GM21717 (cell line): ENCODE measurements at regions not wholly inside any gene's neighbourhood (a gene's known extent, or its start where the extent isn't known, plus 50 kb on each side); places are given as distances from the start of the nearest gene placed in this dataset.

Source experiments
- ATAC-seq: cut with Tn5 transposase; IDR thresholded peaks from one replicate; pipeline ENCODE4 v1.9.1; 2021; ENCODE audit warnings: mild to moderate bottlenecking, moderate library complexity; ENCODE audit not compliant: unreplicated experiment

GRCh38 chr3:43892526-43892925, 201.8 kb downstream of the ABHD5 start:
- ATAC-seq: no peak

- no peak for ATAC-seq
These were observed 203.0 kb downstream of the ABHD5 start for GRCh38 chr3:43893727-43894126.

- no peak for ATAC-seq
These were observed 203.7 kb downstream of the ABHD5 start for GRCh38 chr3:43894176-43895049.

DNA sequence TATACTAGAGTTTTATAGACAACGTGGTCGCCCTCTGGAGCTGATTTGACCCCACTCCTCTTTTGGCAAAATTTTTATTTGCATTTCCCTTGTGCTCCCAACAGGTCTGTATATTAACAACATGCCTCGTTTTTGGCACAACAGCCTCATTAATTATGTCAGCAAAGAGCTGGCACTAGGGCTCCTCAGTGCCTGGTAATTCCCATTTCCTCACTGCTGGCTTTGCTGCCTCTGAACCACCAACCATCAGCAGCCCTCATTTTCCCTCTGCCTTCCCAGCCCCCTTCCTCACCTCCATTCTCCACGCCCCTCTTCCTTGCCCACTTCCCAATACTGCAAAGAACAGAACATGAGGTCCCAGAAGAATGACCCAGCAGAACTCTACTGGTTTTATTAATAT, 204.8 kb downstream of the ABHD5 start:
- no peak for ATAC-seq

DNA sequence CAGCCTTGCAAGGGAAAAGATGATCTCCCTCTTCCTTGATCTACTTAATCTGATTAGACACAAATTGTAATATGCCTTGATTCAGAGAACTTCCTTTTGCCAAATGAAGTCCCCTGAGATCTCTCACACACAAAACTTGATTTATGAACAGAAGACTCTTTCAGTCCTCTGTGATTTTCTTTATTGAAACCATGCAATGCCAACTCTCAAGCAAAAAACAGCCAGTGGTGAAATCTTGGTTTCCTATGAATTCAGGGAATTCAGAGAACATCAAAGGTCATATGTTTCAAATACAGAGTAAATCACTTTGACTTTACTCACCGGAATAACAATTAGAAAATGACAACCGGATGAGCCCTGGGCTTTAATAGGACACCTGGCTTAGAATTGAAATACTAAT, 211.7 kb downstream of the ABHD5 start:
- no peak for ATAC-seq

DNA sequence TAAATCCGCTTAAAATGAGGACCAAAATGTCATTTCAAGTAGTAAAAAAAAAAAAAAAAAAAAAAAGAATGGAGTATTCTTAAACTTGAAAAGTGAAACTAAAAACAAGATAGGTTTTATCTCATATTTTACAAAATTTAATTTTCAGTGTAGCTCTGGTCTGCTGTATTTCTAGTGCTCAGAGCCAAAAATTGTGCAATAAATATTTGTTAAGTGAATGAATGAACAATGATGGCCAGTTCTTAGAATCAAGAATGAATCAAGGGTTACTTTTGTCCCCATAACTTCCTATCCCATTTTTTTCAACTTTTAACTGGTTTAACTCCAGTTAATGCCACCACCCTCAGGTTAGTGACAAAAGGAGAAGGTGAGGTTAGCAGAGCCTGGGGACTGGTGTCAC, 214.4 kb downstream of the ABHD5 start:
- ATAC-seq: no peak

DNA sequence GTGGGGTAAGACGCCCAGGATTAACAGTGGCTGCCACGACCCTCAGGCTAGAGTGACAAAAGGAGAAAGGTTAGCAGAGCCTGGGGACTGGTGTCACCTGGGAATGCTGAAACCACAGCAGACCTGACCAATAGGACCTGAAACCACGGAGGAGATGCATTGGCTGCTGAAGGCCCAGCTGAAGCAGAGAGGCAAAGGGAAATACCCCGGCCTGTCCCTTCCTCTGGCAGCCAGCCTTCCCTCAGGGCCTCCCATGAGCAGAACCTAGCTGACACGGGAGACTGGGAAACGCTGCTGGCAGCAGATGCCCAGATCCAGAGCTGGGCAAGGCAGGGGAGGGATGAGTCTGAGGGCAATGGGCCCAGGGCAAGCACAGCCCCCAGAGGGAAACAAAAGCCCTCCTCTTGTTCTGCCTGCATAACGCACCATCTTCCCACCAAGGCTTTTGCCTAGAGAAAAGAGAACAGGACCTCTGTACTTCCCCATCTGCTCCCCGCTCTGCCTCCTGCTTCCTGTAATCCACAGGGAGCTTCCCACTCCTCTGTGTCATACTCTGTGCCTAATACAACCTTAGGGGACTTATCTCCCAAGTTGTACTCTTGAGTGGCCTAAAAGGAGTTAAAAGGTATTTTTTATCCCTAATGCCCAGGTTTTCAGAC, 216.2 kb downstream of the ABHD5 start:
- peak; percentile 41 for ATAC-seq

DNA sequence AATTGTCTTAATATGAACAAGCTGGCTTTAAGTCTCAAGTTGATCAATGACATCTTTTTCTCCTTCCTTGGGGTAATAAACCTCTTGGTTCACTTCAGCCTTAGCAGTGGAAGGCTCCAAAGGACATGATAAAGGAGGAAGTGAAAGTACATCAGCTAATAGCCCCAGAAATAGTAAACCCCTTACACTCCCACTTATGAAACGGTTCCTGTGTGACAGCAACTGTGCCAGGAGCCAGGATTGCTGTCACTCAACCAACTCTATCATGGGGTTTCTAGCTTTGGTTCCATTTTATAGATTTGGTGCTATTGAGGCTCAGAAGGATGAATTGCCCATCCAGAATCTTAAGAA, 216.7 kb downstream of the ABHD5 start:
- ATAC-seq: peak; percentile 80

DNA sequence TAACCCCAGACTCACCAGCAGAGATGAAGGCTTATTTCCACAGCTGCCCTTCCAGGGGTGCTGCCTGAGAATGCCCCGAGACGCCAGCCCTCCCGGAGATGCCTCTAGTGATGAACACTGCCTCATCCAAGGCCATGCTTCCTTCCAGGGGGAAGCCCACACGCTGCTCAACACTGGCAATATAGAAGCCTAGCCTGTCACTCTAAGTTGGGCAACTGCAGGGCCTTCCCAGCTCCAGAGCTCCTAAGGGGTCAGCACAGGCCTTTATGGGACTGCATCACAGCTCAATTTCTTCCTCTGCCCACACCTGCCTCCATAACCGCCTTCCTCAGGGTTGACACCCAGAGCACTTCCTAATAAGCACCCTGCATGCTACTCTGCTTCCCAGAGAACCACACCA, 217.7 kb downstream of the ABHD5 start:
- no peak for ATAC-seq

DNA sequence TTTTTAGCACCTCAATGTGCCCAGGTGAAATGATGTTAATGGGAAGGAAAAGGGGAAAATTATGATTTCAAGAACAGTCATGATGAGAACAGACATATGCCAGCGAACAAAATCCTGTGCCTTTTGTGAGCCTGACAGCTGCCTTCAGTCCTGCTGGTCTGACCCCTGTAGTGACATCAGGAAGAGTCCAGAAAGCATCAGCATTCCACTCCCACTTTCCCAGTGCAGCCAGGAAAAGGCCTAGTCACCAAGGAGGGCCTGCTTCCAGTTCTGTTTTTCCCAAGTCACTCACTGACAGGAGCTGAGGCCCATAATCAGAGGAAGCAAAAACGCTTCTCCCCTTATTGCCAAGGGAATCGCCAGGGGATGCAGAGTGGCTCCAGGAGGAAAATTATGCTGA, 218.4 kb downstream of the ABHD5 start:
- no peak for ATAC-seq

DNA sequence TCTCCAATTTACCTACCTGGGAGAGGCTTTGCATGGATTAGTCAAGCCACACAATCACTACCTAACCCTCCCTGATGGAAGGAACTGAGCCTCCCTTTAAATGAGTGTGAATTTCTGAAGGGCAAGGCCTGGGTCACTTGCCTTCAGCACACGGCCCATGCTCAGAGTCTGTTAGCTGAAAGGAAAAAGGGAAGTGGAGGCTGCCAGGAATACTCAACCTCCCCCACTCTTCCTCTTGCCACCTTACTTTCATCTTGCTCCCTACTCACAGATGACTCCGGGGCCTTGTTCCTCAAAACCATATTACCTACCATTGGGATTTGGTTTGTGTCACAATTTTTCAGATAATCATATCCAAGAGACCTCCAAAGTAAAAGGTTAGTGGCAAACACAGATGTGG, 220.0 kb downstream of the ABHD5 start:
- no peak for ATAC-seq

DNA sequence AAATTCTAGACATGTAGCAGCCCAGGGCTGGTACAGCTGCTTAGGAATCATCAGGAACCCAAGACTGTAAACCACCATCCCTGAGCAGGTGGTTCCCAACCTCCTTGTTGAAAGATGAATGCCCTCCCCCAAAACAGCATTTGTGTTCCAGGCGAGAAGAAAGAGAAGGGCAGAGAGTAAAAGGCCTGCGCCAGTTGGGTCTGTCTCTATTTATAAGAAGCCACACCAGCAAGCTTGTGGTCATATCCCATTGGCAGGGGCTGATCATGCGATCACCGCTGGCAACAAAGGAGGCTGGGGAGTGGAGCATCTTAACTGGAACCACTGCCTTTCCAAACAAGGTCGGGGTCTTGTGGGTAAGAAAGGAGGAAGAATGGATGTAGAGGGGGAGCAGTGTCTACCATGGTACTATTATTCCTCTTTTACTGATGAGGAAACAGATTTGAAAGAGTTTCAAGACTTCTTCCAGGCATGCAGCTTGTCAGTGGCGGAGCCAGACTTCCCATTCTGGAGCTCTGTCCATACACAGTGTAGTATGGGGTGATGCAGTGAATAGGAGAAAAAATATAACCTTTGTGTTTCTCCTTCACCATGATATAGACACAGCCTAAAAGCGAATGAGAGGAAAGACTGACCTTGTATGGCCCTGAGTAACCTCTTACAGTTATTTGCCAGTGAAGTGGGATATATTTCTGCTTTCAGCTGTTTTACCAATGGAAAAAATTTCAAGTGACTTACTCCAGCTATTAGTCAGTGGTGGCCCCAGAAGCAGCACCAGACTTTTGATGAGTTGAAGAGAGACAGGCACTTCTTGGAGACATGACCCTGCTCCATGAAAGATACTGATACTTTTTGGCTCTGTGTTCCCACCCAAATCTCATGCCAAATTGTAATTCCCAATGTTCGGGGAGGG, 222.6 kb downstream of the ABHD5 start:
- no peak for ATAC-seq

GRCh38 chr3:43914269-43914668, 223.5 kb downstream of the ABHD5 start:
- ATAC-seq: no peak

DNA sequence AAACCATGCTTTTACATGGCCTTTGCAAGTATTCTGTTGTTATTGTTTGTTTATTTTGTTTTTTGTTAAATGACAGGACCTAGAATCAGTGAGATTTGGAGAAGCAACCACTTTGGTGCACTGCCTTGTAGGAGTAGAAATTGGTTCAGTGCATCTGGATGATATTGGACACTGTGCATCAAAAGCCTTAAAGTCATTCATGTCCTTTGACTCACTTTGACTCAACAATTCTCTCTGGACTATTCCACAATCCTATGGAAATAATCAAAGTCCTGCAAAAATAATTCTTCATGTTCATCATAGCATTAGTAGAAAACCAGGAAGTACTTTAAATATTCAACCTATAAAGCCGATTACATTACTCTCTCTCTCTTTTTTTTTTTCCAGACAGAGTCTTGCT, 224.8 kb downstream of the ABHD5 start:
- ATAC-seq: no peak

- ATAC-seq: no peak
These were observed 226.6 kb downstream of the ABHD5 start for GRCh38 chr3:43917361-43917760.

- no peak for ATAC-seq
These were observed 228.3 kb downstream of the ABHD5 start for GRCh38 chr3:43919029-43919428.

DNA sequence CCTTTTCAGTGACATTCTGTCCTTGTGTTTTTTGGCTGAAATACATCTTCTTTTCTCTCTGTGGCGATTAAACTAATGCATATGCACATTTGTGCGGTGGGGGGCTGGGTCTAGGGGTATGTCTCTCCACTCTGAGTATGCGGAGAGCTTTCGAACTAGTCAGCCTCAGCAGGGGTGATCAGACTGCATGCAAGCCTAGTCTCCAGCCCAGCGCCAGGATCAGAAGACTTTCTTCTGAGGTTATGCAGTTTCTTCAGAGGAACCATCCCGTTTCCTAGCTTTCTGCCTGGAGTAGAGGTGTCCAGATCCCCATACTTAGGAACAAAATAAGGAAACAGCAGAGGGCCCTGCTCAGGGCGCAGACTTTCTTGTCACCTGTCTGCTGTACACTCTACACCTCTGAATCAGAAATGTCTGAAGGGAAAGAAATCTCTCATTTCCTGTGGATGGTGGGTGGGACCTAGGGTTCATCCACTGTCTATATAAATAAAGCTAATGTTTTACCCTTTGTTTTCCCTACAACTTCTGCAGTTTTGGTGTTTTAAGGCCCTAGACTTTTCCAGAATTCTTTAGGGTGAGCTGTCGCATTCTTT, 230.4 kb downstream of the ABHD5 start:
- ATAC-seq: no peak

- no peak for ATAC-seq
These were observed 231.6 kb downstream of the ABHD5 start for GRCh38 chr3:43922374-43922773.

GRCh38 chr3:43923104-43923882, 232.6 kb downstream of the ABHD5 start:
- ATAC-seq: no peak

DNA sequence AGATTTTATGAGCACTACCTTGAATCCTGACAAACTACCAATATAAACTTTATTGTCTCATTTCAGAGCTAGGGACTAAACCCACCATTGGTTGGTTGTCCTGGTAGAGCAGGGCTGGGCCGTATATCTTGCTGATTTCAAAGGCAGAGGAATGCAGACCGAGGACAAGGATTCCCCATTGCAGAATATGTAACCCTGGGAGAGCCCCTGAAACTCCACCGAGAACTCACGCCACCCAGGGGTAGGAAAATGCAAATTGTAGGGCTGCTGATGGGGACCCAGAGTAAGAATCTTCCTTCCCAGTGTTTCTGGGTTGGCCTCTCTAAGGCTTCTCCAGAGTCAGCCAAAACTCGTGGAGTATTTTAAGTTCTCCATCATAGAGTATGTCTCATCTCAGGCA, 235.3 kb downstream of the ABHD5 start:
- ATAC-seq: no peak
